DOHH2 (cell line): ENCODE measurements at regions not wholly inside any gene's neighbourhood (a gene's known extent, or its start where the extent isn't known, plus 50 kb on each side); places are given as distances from the start of the nearest gene placed in this dataset.

Experiments
- H3F3A ChIP-seq: fragments of 200-600 bp; sonication (generic), shearing (Covaris generic); 2 replicates; pipeline ENCODE4 v1.6.0; 2016; ENCODE audit warnings: antibody characterized with exemption, mild to moderate bottlenecking; ENCODE audit not compliant: control insufficient read depth, insufficient read depth
- H3K27ac ChIP-seq: fragments of 200-600 bp; sonication (generic); 2 replicates; pipeline ENCODE4 v1.5.1; 2014; ENCODE audit warnings: low read depth, mild to moderate bottlenecking, low read length, moderate library complexity
- H3K27me3 ChIP-seq: fragments of 200-600 bp; sonication (generic); 2 replicates; pipeline ENCODE4 v1.6.1; 2014; ENCODE audit warnings: mild to moderate bottlenecking, low read length, mixed read lengths; ENCODE audit not compliant: control insufficient read depth
- H3K36me3 ChIP-seq: fragments of 200-600 bp; sonication (generic); 2 replicates; pipeline ENCODE4 v1.6.1; 2014; ENCODE audit warnings: mild to moderate bottlenecking, low read length, moderate library complexity, mixed read lengths; ENCODE audit not compliant: control insufficient read depth
- H3K4me1 ChIP-seq: fragments of 200-600 bp; sonication (generic); 2 replicates; pipeline ENCODE4 v1.6.1; 2014; ENCODE audit warnings: mild to moderate bottlenecking, low read length, mixed read lengths; ENCODE audit not compliant: control insufficient read depth
- H3K4me2 ChIP-seq: fragments of 200-600 bp; sonication (generic); 2 replicates; pipeline ENCODE4 v1.6.0; 2014; ENCODE audit warnings: mild to moderate bottlenecking, low read length, moderate library complexity
- H3K4me3 ChIP-seq: fragments of 200-600 bp; sonication (generic); 2 replicates; pipeline ENCODE4 v1.5.1; 2014; ENCODE audit warnings: mild to moderate bottlenecking, low read length, mixed read lengths
- H3K79me2 ChIP-seq: fragments of 200-600 bp; sonication (generic); 2 replicates; pipeline ENCODE4 v1.6.1; 2014; ENCODE audit warnings: mild to moderate bottlenecking, low read length, mixed read lengths; ENCODE audit not compliant: control insufficient read depth
- H3K9me2 ChIP-seq: fragments of 200-600 bp; sonication (generic); replicated peaks from 2 replicates; pipeline ENCODE4 v1.6.1; 2014; ENCODE audit warnings: mild to moderate bottlenecking, low read length, mixed read lengths; ENCODE audit not compliant: control insufficient read depth
- H3K9me3 ChIP-seq: fragments of 200-600 bp; sonication (generic); 2 replicates; pipeline ENCODE4 v1.6.1; 2014; ENCODE audit warnings: antibody characterized with exemption, low read length, mixed read lengths; ENCODE audit not compliant: control insufficient read depth, insufficient read depth
- H4K20me1 ChIP-seq: fragments of 200-600 bp; sonication (generic); 2 replicates; pipeline ENCODE4 v1.6.0; 2014; ENCODE audit warnings: low read depth, mild to moderate bottlenecking, antibody characterized with exemption, low read length, moderate library complexity; ENCODE audit not compliant: control insufficient read depth, insufficient read depth
- EZH2phosphoT487 ChIP-seq: fragments of 200-600 bp; sonication (generic); IDR thresholded peaks from 2 replicates; pipeline ENCODE4 v1.6.1; 2017; ENCODE audit warnings: borderline replicate concordance, mild to moderate bottlenecking, antibody characterized with exemption, low read length, moderate library complexity, mixed read lengths
- TF ChIP-seq, protein P1 (sequence below): fragments of 200-600 bp; sonication (generic); IDR thresholded peaks from one replicate; pipeline ENCODE4 v1.5.1; 2014; ENCODE audit warnings: antibody characterized with exemption, mild to moderate bottlenecking, low read depth, low read length; ENCODE audit not compliant: poor library complexity, severe bottlenecking

GRCh38 chr5:51990661-51991180 is 607.5 kb downstream of the ISL1 start:
- H3K9me2 ChIP-seq, result no peaks in the 10 kb centered on the region
- no peaks in the 10 kb centered on the region for H3K4me1 ChIP-seq

DNA sequence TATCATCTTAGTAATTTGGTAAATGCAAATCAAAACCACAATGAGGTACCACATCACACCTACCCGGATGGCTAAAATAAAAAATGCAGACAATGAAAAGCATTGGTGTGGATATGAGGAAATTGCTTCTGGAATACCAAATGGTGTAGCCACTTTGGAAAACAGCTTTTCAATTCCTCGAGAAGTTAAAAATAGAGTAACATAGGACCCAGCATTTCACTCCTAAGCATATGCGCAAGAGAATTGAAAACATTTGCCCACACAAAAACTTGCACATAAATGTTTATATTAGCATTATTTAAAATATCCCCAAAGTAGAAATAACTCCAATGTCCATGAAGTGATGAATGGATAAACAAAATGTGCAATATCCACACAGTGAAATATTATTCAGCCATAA is 608.7 kb downstream of the ISL1 start:
- no peak overlapping the region for H3K4me2 ChIP-seq
- H3K27ac ChIP-seq, result no peak overlapping the region
- no peaks in the 10 kb centered on the region for H3K27me3 ChIP-seq
- H3K4me3 ChIP-seq, result no peak overlapping the region
- TF ChIP-seq, protein P1, sequence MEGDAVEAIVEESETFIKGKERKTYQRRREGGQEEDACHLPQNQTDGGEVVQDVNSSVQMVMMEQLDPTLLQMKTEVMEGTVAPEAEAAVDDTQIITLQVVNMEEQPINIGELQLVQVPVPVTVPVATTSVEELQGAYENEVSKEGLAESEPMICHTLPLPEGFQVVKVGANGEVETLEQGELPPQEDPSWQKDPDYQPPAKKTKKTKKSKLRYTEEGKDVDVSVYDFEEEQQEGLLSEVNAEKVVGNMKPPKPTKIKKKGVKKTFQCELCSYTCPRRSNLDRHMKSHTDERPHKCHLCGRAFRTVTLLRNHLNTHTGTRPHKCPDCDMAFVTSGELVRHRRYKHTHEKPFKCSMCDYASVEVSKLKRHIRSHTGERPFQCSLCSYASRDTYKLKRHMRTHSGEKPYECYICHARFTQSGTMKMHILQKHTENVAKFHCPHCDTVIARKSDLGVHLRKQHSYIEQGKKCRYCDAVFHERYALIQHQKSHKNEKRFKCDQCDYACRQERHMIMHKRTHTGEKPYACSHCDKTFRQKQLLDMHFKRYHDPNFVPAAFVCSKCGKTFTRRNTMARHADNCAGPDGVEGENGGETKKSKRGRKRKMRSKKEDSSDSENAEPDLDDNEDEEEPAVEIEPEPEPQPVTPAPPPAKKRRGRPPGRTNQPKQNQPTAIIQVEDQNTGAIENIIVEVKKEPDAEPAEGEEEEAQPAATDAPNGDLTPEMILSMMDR, result no peak
- no peak for TF ChIP-seq EZH2phosphoT487
- no peaks in the 10 kb centered on the region for H4K20me1 ChIP-seq
- H3F3A ChIP-seq, result no peaks in the 10 kb centered on the region
- no peaks in the 10 kb centered on the region for H3K9me3 ChIP-seq
- no peaks in the 10 kb centered on the region for H3K79me2 ChIP-seq
- no peaks in the 10 kb centered on the region for H3K9me2 ChIP-seq
- H3K36me3 ChIP-seq, result no peaks in the 10 kb centered on the region
- H3K4me1 ChIP-seq, result no peaks in the 10 kb centered on the region

More at GRCh38 chr5:51990661-51991180, 607.5 kb downstream of the ISL1 start:
- TF ChIP-seq EZH2phosphoT487, result no peak
- TF ChIP-seq, protein P1, result no peak
- H3K4me2 ChIP-seq, result no peak overlapping the region
- no peak overlapping the region for H3K27ac ChIP-seq
- no peaks in the 10 kb centered on the region for H3K36me3 ChIP-seq
- no peaks in the 10 kb centered on the region for H3K79me2 ChIP-seq
- no peaks in the 10 kb centered on the region for H4K20me1 ChIP-seq
- H3K9me3 ChIP-seq, result no peaks in the 10 kb centered on the region
- no peaks in the 10 kb centered on the region for H3K27me3 ChIP-seq
- no peaks in the 10 kb centered on the region for H3F3A ChIP-seq
- H3K4me3 ChIP-seq, result no peak overlapping the region

GRCh38 chr5:51995773-51996306 is 612.6 kb downstream of the ISL1 start:
- H3K27me3 ChIP-seq, result no peaks in the 10 kb centered on the region
- no peaks in the 10 kb centered on the region for H3F3A ChIP-seq
- no peaks in the 10 kb centered on the region for H3K4me1 ChIP-seq
- no peaks in the 10 kb centered on the region for H3K9me3 ChIP-seq
- no peaks in the 10 kb centered on the region for H3K36me3 ChIP-seq
- TF ChIP-seq, protein P1, result no peak
- no peak for TF ChIP-seq EZH2phosphoT487
- no peaks in the 10 kb centered on the region for H4K20me1 ChIP-seq
- H3K4me2 ChIP-seq, result no peak overlapping the region
- H3K79me2 ChIP-seq, result no peaks in the 10 kb centered on the region
- no peak overlapping the region for H3K4me3 ChIP-seq
- no peak overlapping the region for H3K27ac ChIP-seq
- no peaks in the 10 kb centered on the region for H3K9me2 ChIP-seq
